GM12873 (cell line): ENCODE measurements at regions not wholly inside any gene's neighbourhood (a gene's known extent, or its start where the extent isn't known, plus 50 kb on each side); places are given as distances from the start of the nearest gene placed in this dataset.

Source experiments
- TF ChIP-seq, protein P1 (sequence below): IDR thresholded peaks from 2 replicates; pipeline ENCODE4 v1.5.1; 2012; ENCODE audit warnings: low read depth, mild to moderate bottlenecking, moderate library complexity, low read length, control low read depth; ENCODE audit not compliant: insufficient read depth; ENCODE audit errors: missing control alignments

GRCh38 chr4:177555007-177555574 lies 112.9 kb upstream of the AGA start:
- TF ChIP-seq, protein P1, sequence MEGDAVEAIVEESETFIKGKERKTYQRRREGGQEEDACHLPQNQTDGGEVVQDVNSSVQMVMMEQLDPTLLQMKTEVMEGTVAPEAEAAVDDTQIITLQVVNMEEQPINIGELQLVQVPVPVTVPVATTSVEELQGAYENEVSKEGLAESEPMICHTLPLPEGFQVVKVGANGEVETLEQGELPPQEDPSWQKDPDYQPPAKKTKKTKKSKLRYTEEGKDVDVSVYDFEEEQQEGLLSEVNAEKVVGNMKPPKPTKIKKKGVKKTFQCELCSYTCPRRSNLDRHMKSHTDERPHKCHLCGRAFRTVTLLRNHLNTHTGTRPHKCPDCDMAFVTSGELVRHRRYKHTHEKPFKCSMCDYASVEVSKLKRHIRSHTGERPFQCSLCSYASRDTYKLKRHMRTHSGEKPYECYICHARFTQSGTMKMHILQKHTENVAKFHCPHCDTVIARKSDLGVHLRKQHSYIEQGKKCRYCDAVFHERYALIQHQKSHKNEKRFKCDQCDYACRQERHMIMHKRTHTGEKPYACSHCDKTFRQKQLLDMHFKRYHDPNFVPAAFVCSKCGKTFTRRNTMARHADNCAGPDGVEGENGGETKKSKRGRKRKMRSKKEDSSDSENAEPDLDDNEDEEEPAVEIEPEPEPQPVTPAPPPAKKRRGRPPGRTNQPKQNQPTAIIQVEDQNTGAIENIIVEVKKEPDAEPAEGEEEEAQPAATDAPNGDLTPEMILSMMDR = peak; percentile 54

GRCh38 chr4:177557416-177557815 lies 115.2 kb upstream of the AGA start:
- TF ChIP-seq, protein P1 = no peak

DNA sequence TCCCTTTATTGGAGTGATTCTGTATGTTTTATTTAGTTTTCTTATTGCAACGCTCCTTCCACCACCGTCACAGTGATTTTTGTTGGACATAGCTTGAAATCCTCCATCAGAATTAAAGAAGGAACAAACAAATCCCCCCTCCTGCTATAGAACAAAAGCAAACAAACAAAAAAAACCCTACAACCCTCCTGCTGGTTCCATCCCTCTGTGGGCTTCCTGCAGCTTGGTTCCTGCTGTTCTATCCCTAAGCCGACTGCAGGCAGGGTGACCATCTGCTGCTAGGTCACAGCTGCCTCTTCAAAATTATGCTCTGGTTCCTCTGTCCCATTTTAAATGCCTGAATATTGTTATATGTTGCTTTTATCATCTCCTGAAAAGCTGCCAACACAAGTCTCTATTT lies 116.8 kb upstream of the AGA start:
- TF ChIP-seq, protein P1 = no peak

- TF ChIP-seq, protein P1 = no peak
Observed at GRCh38 chr4:177562163-177562562, 119.9 kb upstream of the AGA start.

GRCh38 chr4:177562859-177563258 lies 120.6 kb upstream of the AGA start:
- TF ChIP-seq, protein P1 = no peak

DNA sequence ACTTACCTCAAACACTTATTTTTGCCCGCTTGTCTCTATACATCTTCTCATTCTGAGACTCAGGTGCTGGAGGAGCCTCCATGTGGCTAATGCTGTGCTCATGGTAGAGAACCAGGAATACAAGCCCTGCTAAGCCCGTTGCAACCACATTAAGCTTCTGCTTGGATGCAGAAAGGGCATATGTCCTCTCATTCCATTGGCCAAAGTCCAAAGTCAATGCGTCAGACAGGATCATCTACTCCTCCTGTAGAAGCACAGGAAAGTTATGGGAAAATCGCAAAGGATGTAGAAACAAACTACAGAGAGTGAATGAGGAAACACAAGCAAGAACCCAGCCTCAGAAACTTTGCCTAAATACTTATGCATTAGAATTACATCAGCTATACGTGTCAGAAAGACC lies 124.5 kb upstream of the AGA start:
- TF ChIP-seq, protein P1 = no peak

DNA sequence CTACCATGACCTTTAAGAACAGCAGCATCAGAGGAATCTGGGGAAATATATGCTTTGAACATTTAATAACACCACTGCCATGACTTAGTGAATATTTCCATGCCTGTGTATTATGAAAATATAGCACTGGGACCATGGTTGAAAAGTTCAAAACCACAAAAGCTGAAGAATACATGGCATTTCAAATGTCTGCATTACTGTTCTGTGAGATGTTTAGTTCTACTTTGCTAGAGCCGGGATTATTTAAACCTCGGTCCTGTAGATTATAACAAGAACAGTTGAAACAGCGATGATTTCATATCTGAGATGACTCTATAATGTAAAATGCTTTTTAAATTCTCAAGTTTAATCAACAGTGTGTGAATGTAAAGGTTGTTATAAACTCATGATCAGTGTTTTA lies 126.7 kb upstream of the AGA start:
- TF ChIP-seq, protein P1 = no peak
